ENCODE measurements at regions not wholly inside any gene's neighbourhood (a gene's known extent, or its start where the extent isn't known, plus 50 kb on each side); places are given as distances from the start of the nearest gene placed in this dataset.

DNA sequence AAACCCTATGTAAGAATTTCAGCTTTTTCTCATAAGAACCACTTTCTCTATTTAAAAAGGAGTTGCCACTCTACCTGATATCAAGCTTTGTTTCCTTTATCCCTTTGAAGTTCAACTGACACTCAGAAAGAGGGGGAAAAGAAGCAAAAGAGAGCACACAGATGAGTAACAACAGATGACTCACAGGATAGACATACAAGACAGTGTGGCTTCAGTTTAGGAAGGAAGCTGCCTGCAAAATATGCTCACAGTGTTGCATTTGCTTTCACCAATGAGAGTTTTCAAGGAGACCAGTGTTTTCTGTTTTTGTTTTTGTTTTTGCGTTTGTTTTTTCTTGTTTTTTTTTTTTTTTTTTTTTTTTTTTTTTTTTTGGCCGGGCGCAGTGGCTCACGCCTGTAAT is 1181.6 kb downstream of the DNAJB9 start:
- TF ChIP-seq Cebpa-rat (IDR thresholded peaks at IDR 0.05), result no peak
- Histone ChIP-seq H4K20me1 (no peaks in the 10 kb centered on the region), H3K4me2 (peak overlapping the region in 7 of 11 experiments; percentile 13 to 53 (median 24); a peak in 7 of 22 replicates), H3K9me3 (replicated peaks in 1 of 11) (peaks cover 14 to 48% (median 23%) of the 10 kb centered on the region in 11 experiments; a peak in 20 of 22 replicates), H3K4me1 (peaks cover 0 to 29% (median 21%) of the 10 kb centered on the region in 10 experiments; a peak in 16 of 20 replicates), H3K27me3 (no peaks in the 10 kb centered on the region), H3K4me3 (no peak overlapping the region), H3K36me3 (peaks cover 0 to 3% (median 0%) of the 10 kb centered on the region in 11 experiments; a peak in 1 of 22 replicates), H3K9ac (no peak overlapping the region), H3K27ac (no peak overlapping the region; a peak in 1 of 22 replicates)

DNA sequence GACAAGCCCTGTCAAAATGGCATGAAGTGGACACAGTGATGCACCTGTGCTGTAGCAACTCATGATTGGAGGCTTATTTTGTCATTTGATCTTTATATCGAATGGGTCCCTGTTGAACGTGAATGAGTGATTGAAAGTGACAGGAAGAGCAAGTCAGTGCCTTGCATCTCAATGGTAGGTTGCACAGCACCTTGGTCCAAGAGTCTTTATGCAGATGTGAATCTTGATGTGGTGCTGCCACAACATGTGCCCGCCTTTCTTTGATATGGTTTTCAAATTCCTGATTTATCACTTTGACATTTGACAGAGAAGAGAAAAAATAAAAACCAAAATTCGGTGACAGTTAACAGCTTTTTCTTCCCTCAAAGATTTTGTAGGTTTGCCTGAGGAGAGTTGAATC is 1182.4 kb downstream of the DNAJB9 start:
- H3K4me3 ChIP-seq, result no peak overlapping the region

DNA sequence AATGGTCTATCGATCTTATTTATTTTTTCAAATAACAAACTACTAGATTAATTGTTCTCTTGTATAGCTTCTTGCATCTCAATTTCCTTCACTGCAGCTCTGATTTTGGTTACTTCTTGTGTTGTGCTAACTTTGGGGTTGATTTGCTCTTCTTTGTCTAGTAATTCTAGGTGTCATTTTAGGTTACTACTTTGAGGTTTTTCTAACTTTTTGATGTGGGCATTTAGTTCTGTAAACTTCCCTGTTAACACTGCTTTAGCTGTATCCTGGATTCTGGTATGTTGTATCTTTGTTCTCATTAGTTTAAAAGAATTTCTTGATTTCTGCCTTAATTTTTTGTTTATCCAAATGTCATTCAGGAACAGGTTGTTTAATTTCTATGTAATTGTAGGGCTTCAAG is 1188.0 kb downstream of the DNAJB9 start:
- Histone ChIP-seq H3K9ac (no peak overlapping the region), H3K4me1 (peaks cover 0 to under 1% (median 0%) of the 10 kb centered on the region in 10 experiments; a peak in 3 of 20 replicates), H3K36me3 (no peaks in the 10 kb centered on the region), H3K9me3 (replicated peaks in 1 of 11) (peaks cover 0 to 44% (median 15%) of the 10 kb centered on the region in 11 experiments; a peak in 15 of 22 replicates), H3K27ac (no peak overlapping the region), H3K27me3 (no peaks in the 10 kb centered on the region), H3K4me3 (no peak overlapping the region), H4K20me1 (no peaks in the 10 kb centered on the region), H3K4me2 (no peak overlapping the region)
- no peak for TF ChIP-seq Cebpa-rat (IDR thresholded peaks at IDR 0.05)

More for the DNA sequence above, 1182.4 kb downstream of the DNAJB9 start:
- peaks cover 8 to 44% (median 19%) of the 10 kb centered on the region in 11 experiments; a peak in 20 of 22 replicates for H3K9me3 ChIP-seq (replicated peaks in 1 of 11)
- no peaks in the 10 kb centered on the region for H3K27me3 ChIP-seq
- no peaks in the 10 kb centered on the region for H4K20me1 ChIP-seq
- peaks cover 0 to 3% (median 0%) of the 10 kb centered on the region in 11 experiments; a peak in 1 of 22 replicates for H3K36me3 ChIP-seq
- H3K4me1 ChIP-seq, result peaks cover 0 to 21% (median 13%) of the 10 kb centered on the region in 10 experiments; a peak in 13 of 20 replicates
- H3K27ac ChIP-seq, result no peak overlapping the region
- no peak overlapping the region for H3K9ac ChIP-seq
- no peak for TF ChIP-seq Cebpa-rat (IDR thresholded peaks at IDR 0.05)
- H3K4me2 ChIP-seq, result peak overlapping the region in 4 of 11 experiments; percentile 13 to 53 (median 26); a peak in 6 of 22 replicates

DNA sequence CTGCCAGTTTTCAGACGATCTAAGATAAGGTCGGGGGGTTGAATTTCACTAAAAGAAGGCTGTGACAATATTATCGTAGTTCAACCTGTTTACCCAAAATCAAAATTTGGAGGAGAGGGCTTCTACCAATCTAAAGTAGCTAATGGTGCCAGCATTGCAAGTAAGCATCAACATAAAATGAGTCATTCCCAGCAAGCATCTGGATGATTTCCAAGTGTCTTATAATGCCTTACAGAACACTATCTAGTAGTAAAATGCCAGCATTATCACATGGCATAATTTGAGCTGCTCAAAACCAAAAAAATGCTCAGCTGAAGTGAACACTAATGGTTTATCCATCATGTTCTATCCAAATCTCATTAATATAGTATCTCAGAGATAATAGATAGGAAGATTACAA is 1193.9 kb downstream of the DNAJB9 start:
- H3K4me1 ChIP-seq, result no peaks in the 10 kb centered on the region
- no peak overlapping the region for H3K9ac ChIP-seq
- TF ChIP-seq Cebpa-rat (IDR thresholded peaks at IDR 0.05), result no peak
- peaks cover 0 to 28% (median 6%) of the 10 kb centered on the region in 11 experiments; a peak in 14 of 22 replicates for H3K9me3 ChIP-seq (replicated peaks in 1 of 11)
- no peak overlapping the region for H3K4me2 ChIP-seq
- H3K27ac ChIP-seq, result no peak overlapping the region
- no peaks in the 10 kb centered on the region for H3K36me3 ChIP-seq
- no peaks in the 10 kb centered on the region for H3K27me3 ChIP-seq
- no peak overlapping the region for H3K4me3 ChIP-seq
- H4K20me1 ChIP-seq, result no peaks in the 10 kb centered on the region

DNA sequence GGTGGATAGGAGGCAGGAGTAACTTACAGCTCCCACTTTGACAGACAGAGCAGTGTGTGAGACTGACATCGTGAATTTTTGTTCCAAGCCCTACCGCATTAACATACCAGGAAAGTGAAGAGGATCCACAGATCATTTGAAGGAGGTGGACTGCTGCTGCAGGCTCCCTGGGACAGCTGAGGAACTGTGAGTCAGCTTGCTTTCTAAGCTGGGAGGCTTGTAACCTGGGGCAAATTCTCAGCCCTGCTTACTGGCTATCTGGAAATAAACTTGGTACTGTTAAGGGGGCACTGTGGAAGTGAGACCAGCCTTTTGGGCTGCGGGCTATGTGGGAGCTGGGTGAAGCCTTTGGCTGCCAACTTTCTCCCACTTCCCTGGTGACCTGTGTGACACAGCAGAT is 1202.5 kb downstream of the DNAJB9 start:
- Histone ChIP-seq H3K36me3 (no peaks in the 10 kb centered on the region), H3K4me2 (no peak overlapping the region), H3K27ac (no peak overlapping the region), H4K20me1 (no peaks in the 10 kb centered on the region), H3K9me3 (replicated peaks in 1 of 11) (peaks cover 0 to 18% (median 5%) of the 10 kb centered on the region in 11 experiments; a peak in 9 of 22 replicates), H3K9ac (no peak overlapping the region), H3K27me3 (no peaks in the 10 kb centered on the region), H3K4me3 (no peak overlapping the region), H3K4me1 (no peaks in the 10 kb centered on the region)
- TF ChIP-seq Cebpa-rat (IDR thresholded peaks at IDR 0.05), result no peak

DNA sequence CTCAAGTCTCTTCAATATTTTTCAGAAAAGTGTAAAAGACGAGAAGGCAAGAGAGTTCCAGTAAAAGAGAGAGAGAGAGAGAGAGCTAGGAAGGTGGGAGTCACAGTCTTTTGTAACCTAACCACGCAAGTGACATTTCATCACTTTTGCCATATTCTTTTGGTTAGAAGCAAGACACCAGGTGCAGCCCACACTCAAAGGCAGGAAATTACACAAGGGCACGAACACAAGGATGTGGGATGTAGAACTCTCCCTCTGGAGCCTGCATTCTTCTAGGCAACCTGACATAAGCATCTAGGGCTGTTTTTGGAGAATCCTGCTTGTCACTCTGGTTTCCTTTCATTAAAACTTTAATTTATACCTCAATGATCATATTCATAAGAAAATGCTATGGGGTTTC is 1213.1 kb downstream of the DNAJB9 start:
- H3K4me2 ChIP-seq, result peak overlapping the region in 2 of 11 experiments; percentile 24 to 37; a peak in 3 of 22 replicates
- 0 out of 20 replicates have a peak, but pooled peaks cover 0 to 7% (median 0%) of the 10 kb centered on the region in 10 experiments for H3K4me1 ChIP-seq
- peak overlapping the region in 2 of 11 experiments; percentile 43 to 45; a peak in 4 of 22 replicates for H3K27ac ChIP-seq
- no peak for TF ChIP-seq Cebpa-rat (IDR thresholded peaks at IDR 0.05)
- H4K20me1 ChIP-seq, result no peaks in the 10 kb centered on the region
- H3K9me3 ChIP-seq (replicated peaks in 1 of 11), result no peaks in the 10 kb centered on the region
- no peaks in the 10 kb centered on the region for H3K27me3 ChIP-seq
- no peaks in the 10 kb centered on the region for H3K36me3 ChIP-seq
- no peak overlapping the region for H3K9ac ChIP-seq
- H3K4me3 ChIP-seq, result no peak overlapping the region

DNA sequence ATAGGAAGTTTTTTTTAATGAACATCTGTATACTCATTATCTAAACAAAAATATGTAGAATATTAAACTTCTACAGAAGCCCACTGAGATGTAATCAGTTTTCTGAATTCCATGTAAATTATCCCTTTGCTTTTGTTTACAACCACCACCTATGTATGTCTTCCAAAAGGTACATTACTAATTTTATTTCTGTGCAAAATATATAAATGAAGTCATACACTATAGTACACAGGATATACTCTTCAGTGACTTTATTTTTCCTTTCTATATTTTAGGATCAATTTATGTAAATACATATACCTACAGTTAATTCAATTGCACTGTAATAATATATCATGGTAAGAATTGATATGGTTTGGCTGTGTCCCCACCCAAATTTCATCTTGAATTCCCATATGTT is 1236.9 kb downstream of the DNAJB9 start:
- H3K4me3 ChIP-seq, result no peak overlapping the region
- H3K27ac ChIP-seq, result no peak overlapping the region
- H3K36me3 ChIP-seq, result no peaks in the 10 kb centered on the region
- no peaks in the 10 kb centered on the region for H3K27me3 ChIP-seq
- peaks cover 0 to 5% (median 0%) of the 10 kb centered on the region in 11 experiments; a peak in 3 of 22 replicates for H3K9me3 ChIP-seq (replicated peaks in 1 of 11)
- no peaks in the 10 kb centered on the region for H4K20me1 ChIP-seq
- H3K4me2 ChIP-seq, result no peak overlapping the region
- no peaks in the 10 kb centered on the region for H3K4me1 ChIP-seq
- no peak for TF ChIP-seq Cebpa-rat (IDR thresholded peaks at IDR 0.05)
- no peak overlapping the region for H3K9ac ChIP-seq

DNA sequence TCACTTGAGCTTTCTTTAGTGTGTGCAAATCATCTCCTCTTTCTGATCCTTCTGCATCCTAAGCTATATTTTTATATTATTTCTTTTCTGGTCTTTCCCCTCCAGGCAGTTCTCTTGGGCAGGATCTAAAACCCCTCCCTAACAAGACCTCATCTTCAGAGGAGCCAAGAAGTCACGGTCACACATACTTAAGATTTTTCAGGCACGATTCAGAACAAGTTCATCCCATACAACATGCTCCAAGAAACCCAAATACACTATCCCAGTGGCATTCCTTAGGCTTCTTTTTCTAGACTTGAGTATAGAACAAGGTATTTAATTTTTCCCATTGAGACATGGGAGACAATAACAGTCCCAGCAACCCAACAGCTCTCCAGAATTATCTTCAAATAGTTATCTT is 1251.5 kb downstream of the DNAJB9 start:
- no peak overlapping the region for H3K4me3 ChIP-seq
- H3K9ac ChIP-seq, result no peak overlapping the region
- H3K4me1 ChIP-seq, result no peaks in the 10 kb centered on the region
- no peaks in the 10 kb centered on the region for H3K27me3 ChIP-seq
- no peak overlapping the region for H3K27ac ChIP-seq
- no peaks in the 10 kb centered on the region for H4K20me1 ChIP-seq
- TF ChIP-seq Cebpa-rat (IDR thresholded peaks at IDR 0.05), result no peak
- H3K36me3 ChIP-seq, result no peaks in the 10 kb centered on the region
- H3K9me3 ChIP-seq (replicated peaks in 1 of 11), result peaks cover 0 to 25% (median 19%) of the 10 kb centered on the region in 11 experiments; a peak in 17 of 22 replicates
- H3K4me2 ChIP-seq, result no peak overlapping the region

DNA sequence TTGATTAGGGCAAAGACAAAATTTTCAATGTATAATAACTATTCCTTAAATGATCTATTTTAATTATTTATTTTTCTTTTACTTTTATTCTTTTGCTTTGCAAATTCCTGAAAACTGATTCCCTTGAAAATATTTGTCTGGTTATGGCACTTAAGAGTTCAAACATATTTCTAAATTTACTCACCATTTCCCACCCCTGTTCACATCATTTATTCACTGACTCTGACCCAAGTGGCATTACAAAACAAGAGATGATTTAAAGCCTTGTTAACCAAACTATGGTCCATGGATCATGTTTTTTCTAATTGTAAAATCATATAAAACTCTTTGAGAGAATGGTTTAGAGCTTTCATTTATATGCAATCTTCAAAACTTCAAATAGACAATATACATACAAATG is 1256.1 kb upstream of the LRRN3 start:
- Histone ChIP-seq H3K4me3 (no peak overlapping the region), H3K9ac (no peak overlapping the region), H3K9me3 (replicated peaks in 1 of 11) (no peaks in the 10 kb centered on the region; a peak in 1 of 22 replicates)

DNA sequence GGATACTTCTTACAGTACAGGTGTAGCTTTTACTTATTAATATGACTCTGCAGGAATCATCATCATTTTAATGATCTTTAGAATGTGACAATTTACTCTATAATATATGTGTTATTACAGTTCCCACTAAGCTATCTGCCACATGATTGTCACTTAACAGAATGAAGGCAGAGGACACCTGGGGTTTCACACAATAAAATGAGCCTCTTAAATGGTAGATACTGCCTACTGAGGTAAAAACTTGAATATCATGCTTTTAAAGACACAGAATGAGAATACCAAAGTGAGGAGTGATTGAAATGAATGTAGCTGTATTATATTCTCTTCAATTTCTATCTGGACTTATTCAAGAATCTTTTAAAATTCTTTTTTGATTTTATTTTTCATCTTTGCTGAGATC is 1255.3 kb upstream of the LRRN3 start:
- no peaks in the 10 kb centered on the region; a peak in 1 of 22 replicates for H3K9me3 ChIP-seq (replicated peaks in 1 of 11)
- no peak overlapping the region for H3K27ac ChIP-seq
- H3K36me3 ChIP-seq, result no peaks in the 10 kb centered on the region
- no peaks in the 10 kb centered on the region for H3K27me3 ChIP-seq
- no peak overlapping the region for H3K4me3 ChIP-seq
- no peaks in the 10 kb centered on the region for H3K4me1 ChIP-seq
- TF ChIP-seq Cebpa-rat (IDR thresholded peaks at IDR 0.05), result no peak
- no peak overlapping the region for H3K9ac ChIP-seq
- no peaks in the 10 kb centered on the region for H4K20me1 ChIP-seq
- no peak overlapping the region for H3K4me2 ChIP-seq

More for the DNA sequence above, 1256.1 kb upstream of the LRRN3 start:
- Histone ChIP-seq H4K20me1 (no peaks in the 10 kb centered on the region), H3K4me1 (no peaks in the 10 kb centered on the region), H3K27me3 (no peaks in the 10 kb centered on the region), H3K27ac (no peak overlapping the region), H3K4me2 (no peak overlapping the region), H3K36me3 (no peaks in the 10 kb centered on the region)
- no peak for TF ChIP-seq Cebpa-rat (IDR thresholded peaks at IDR 0.05)
